ENCODE measurements at regions not wholly inside any gene's neighbourhood (a gene's known extent, or its start where the extent isn't known, plus 50 kb on each side); places are given as distances from the start of the nearest gene placed in this dataset.
"Not testable (repeated sequence)": the region's sequence is repeated elsewhere in the genome, so short reads cannot be mapped to it uniquely, and the experiment has no call there.

GRCh38 chr1:215028954-215029353 lies 53.6 kb upstream of the KCNK2 start:
- H3K4me3 ChIP-seq (ENCODE audit: control insufficient read depth, low read depth, low read length): no peak overlapping the region
- no peak for DNase-seq (ENCODE audit: low read depth)
- no peak for TF ChIP-seq CTCF (IDR thresholded peaks at IDR 0.05; ENCODE audit: control insufficient read depth, insufficient read depth, low read depth, low read length, missing control alignments)

- not testable (repeated sequence) for DNase-seq (ENCODE audit: low read depth); H3K4me3 ChIP-seq (ENCODE audit: control insufficient read depth, low read depth, low read length)
Observed at GRCh38 chr1:215030581-215030980, 52.0 kb upstream of the KCNK2 start.

- no peak for DNase-seq (ENCODE audit: low read depth)
- TF ChIP-seq CTCF (IDR thresholded peaks at IDR 0.05; ENCODE audit: control insufficient read depth, insufficient read depth, low read depth, low read length, missing control alignments): no peak
Observed at GRCh38 chr1:215031392-215031791, 51.1 kb upstream of the KCNK2 start.

More at GRCh38 chr1:215031392-215031791, 51.1 kb upstream of the KCNK2 start:
- no peak overlapping the region for H3K4me3 ChIP-seq (ENCODE audit: control insufficient read depth, low read depth, low read length)
